Astrocyte (in vitro differentiated cells and primary cell): ENCODE measurements at regions not wholly inside any gene's neighbourhood (a gene's known extent, or its start where the extent isn't known, plus 50 kb on each side); places are given as distances from the start of the nearest gene placed in this dataset.

Source experiments
- DNase-seq: peaks from one replicate; pipeline ENCODE4 v3.0.0-alpha.2; 2010; ENCODE audit warnings: low read depth
- FAIRE-seq: peaks from 2 replicates; lab custom pipeline; 2011; peaks lifted over from hg19 to GRCh38; lab: Jason Lieb, UNC
- H2AFZ ChIP-seq: 2 replicates; pipeline ENCODE4 v1.6.0; 2012; ENCODE audit warnings: low read depth, low read length, inconsistent platforms
- H3K27ac ChIP-seq: 2 replicates; pipeline ENCODE4 v1.5.1; 2011; ENCODE audit warnings: low read depth, low read length, inconsistent platforms
- H3K27me3 ChIP-seq: 2 replicates; pipeline ENCODE4 v1.6.0; 2011; ENCODE audit warnings: low read length, inconsistent platforms; ENCODE audit not compliant: insufficient read depth
- H3K36me3 ChIP-seq: 2 replicates; pipeline ENCODE4 v1.5.1; 2011; ENCODE audit warnings: low read length, inconsistent platforms; ENCODE audit not compliant: insufficient read depth
- H3K4me1 ChIP-seq: 2 replicates; pipeline ENCODE4 v1.5.1; 2011; ENCODE audit warnings: low read length, inconsistent platforms; ENCODE audit not compliant: insufficient read depth
- H3K4me2 ChIP-seq: 2 replicates; pipeline ENCODE4 v1.6.0; 2012; ENCODE audit warnings: low read length, inconsistent platforms
- H3K4me3 ChIP-seq: 2 replicates; pipeline ENCODE4 v1.5.1; 2011; ENCODE audit warnings: low read depth, mild to moderate bottlenecking, low read length, inconsistent platforms; ENCODE audit not compliant: insufficient read depth
- H3K79me2 ChIP-seq: 2 replicates; pipeline ENCODE4 v1.6.0; 2012; ENCODE audit warnings: mild to moderate bottlenecking, low read length, inconsistent platforms; ENCODE audit not compliant: insufficient read depth
- H3K9ac ChIP-seq: 2 replicates; pipeline ENCODE4 v1.6.0; 2012; ENCODE audit warnings: mild to moderate bottlenecking, low read length, inconsistent platforms
- H3K9me3 ChIP-seq: 2 replicates; pipeline ENCODE4 v1.5.1; 2012; ENCODE audit warnings: low read depth, mild to moderate bottlenecking, low read length, inconsistent platforms; ENCODE audit not compliant: insufficient read depth
- H4K20me1 ChIP-seq: 2 replicates; pipeline ENCODE4 v1.6.0; 2012; ENCODE audit warnings: low read length, inconsistent platforms; ENCODE audit not compliant: insufficient read depth
- H3K27ac Mint-ChIP-seq: one replicate; pipeline ENCODE4 v1.8.0; 2021; ENCODE audit warnings: mild to moderate bottlenecking, mixed read lengths; ENCODE audit not compliant: unreplicated experiment
- H3K27me3 Mint-ChIP-seq: one replicate; pipeline ENCODE4 v1.8.0; 2021; ENCODE audit warnings: low read depth, mixed read lengths; ENCODE audit not compliant: unreplicated experiment
- H3K36me3 Mint-ChIP-seq: one replicate; pipeline ENCODE4 v1.8.0; 2021; ENCODE audit warnings: low read depth, mixed read lengths; ENCODE audit not compliant: unreplicated experiment
- H3K4me1 Mint-ChIP-seq: one replicate; pipeline ENCODE4 v1.8.0; 2021; ENCODE audit warnings: low read depth, mixed read lengths; ENCODE audit not compliant: unreplicated experiment
- H3K4me3 Mint-ChIP-seq: one replicate; pipeline ENCODE4 v1.8.0; 2021; ENCODE audit warnings: mild to moderate bottlenecking, moderate library complexity, mixed read lengths; ENCODE audit not compliant: unreplicated experiment
- H3K9me3 Mint-ChIP-seq: one replicate; pipeline ENCODE4 v1.8.0; 2021; ENCODE audit warnings: mild to moderate bottlenecking, mixed read lengths; ENCODE audit not compliant: unreplicated experiment
- EZH2 ChIP-seq: IDR thresholded peaks from 2 replicates; pipeline ENCODE4 v1.6.1; 2012; ENCODE audit warnings: mild to moderate bottlenecking, low read length, inconsistent platforms; ENCODE audit not compliant: insufficient read depth
- TF ChIP-seq, protein P1 (sequence below): IDR thresholded peaks from 2 replicates; pipeline ENCODE4 v1.5.1; 2011; ENCODE audit warnings: low read depth, mild to moderate bottlenecking, inconsistent platforms, low read length, moderate library complexity; ENCODE audit not compliant: insufficient read depth

DNA sequence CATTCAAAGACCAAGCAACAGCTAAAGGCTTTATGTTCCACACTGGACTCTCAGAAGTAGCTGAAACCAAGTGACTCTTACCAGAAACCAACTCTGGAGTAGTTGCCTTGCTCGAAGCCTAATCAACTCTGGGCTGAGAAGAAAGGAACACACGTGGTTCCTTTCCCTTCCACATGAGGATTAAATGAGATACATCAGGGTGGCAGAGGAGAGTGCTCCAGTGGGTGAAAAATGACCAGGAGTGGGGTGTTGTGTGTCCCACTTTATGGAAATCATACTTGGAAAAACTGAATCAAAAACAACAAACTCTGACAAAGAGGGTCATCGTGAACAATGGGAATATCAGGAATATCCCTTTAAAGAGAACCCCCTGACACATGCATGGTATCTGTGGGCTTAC, 234.2 kb upstream of the ASIC2 start:
- Mint-ChIP-seq H3K27ac (no peak overlapping the region), H3K9me3 (peaks cover 11% of the 10 kb centered on the region), H3K4me3 (no peak overlapping the region), H3K36me3 (no peaks in the 10 kb centered on the region), H3K4me1 (peaks cover 2% of the 10 kb centered on the region), H3K27me3 (peaks cover 70% of the 10 kb centered on the region)
- TF ChIP-seq EZH2: no peak
- TF ChIP-seq, protein P1, sequence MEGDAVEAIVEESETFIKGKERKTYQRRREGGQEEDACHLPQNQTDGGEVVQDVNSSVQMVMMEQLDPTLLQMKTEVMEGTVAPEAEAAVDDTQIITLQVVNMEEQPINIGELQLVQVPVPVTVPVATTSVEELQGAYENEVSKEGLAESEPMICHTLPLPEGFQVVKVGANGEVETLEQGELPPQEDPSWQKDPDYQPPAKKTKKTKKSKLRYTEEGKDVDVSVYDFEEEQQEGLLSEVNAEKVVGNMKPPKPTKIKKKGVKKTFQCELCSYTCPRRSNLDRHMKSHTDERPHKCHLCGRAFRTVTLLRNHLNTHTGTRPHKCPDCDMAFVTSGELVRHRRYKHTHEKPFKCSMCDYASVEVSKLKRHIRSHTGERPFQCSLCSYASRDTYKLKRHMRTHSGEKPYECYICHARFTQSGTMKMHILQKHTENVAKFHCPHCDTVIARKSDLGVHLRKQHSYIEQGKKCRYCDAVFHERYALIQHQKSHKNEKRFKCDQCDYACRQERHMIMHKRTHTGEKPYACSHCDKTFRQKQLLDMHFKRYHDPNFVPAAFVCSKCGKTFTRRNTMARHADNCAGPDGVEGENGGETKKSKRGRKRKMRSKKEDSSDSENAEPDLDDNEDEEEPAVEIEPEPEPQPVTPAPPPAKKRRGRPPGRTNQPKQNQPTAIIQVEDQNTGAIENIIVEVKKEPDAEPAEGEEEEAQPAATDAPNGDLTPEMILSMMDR: no peak
- H2AFZ ChIP-seq: no peak overlapping the region
- no peak overlapping the region for H3K4me3 ChIP-seq
- H3K4me2 ChIP-seq: no peak overlapping the region
- H3K79me2 ChIP-seq: no peaks in the 10 kb centered on the region
- no peak overlapping the region for H3K9ac ChIP-seq
- no peak overlapping the region for H3K27ac ChIP-seq
- no peaks in the 10 kb centered on the region for H4K20me1 ChIP-seq
- FAIRE-seq: no peak
- no peak for DNase-seq
- no peaks in the 10 kb centered on the region for H3K9me3 ChIP-seq
- no peaks in the 10 kb centered on the region for H3K4me1 ChIP-seq
- no peaks in the 10 kb centered on the region for H3K27me3 ChIP-seq
- no peaks in the 10 kb centered on the region for H3K36me3 ChIP-seq

DNA sequence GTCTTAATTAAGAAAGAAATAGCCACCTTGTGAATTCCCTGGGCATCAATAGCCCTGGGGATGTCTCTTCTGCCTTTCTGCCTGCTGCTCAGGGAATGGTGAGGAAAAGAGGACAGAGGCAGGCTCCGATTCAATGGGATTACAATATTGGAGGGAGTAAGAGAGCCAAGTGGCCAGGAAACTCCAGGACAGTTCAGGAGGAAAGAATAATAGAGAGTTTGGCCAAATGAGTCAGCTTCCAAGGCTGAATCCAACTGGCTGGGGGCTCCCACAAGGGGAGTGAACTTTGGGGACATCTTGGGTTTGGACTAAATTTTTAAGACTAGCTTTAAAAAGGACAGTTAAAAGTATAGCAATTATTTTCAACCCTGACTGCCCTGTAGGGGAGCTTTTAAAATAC, 235.8 kb upstream of the ASIC2 start:
- H3K36me3 Mint-ChIP-seq: no peaks in the 10 kb centered on the region
- Histone ChIP-seq H3K27ac (no peak overlapping the region), H3K9ac (no peak overlapping the region), H3K36me3 (no peaks in the 10 kb centered on the region), H4K20me1 (no peaks in the 10 kb centered on the region), H3K4me2 (no peak overlapping the region), H2AFZ (no peak overlapping the region), H3K4me1 (no peaks in the 10 kb centered on the region), H3K9me3 (no peaks in the 10 kb centered on the region), H3K79me2 (no peaks in the 10 kb centered on the region), H3K27me3 (no peaks in the 10 kb centered on the region), H3K4me3 (no peak overlapping the region)
- H3K9me3 Mint-ChIP-seq: peaks cover 11% of the 10 kb centered on the region
- no peak for TF ChIP-seq EZH2
- DNase-seq (no peak), FAIRE-seq (no peak)
- no peak overlapping the region for H3K4me3 Mint-ChIP-seq
- H3K4me1 Mint-ChIP-seq: peaks cover 2% of the 10 kb centered on the region
- H3K27me3 Mint-ChIP-seq: peaks cover 62% of the 10 kb centered on the region
- H3K27ac Mint-ChIP-seq: no peak overlapping the region

DNA sequence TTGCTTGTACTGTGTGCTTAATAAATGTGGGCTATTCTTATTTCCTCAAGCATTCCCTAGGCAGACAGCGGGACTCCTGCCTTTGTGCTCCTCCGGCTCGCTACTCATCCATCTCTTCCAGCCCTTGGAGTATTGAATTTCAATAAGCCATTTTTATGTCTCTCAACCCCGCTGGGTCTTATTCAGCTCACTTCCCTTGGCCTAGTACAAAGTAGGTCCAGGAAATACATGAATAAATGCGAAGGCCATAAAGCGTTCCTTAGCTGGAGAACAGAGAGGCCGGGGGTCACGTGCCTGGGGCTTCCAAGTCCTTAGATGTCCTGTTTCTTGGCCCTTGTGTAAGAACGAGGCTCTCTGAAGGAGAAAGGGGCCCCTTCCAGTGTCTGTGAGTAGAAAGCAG, 236.7 kb upstream of the ASIC2 start:
- Histone ChIP-seq H4K20me1 (no peaks in the 10 kb centered on the region), H3K4me2 (no peak overlapping the region), H3K4me1 (no peaks in the 10 kb centered on the region), H3K27me3 (no peaks in the 10 kb centered on the region), H3K9me3 (no peaks in the 10 kb centered on the region), H3K79me2 (no peaks in the 10 kb centered on the region), H3K36me3 (no peaks in the 10 kb centered on the region), H2AFZ (no peak overlapping the region), H3K9ac (no peak overlapping the region), H3K27ac (no peak overlapping the region), H3K4me3 (no peak overlapping the region)
- Mint-ChIP-seq H3K4me1 (peaks cover 2% of the 10 kb centered on the region), H3K27ac (no peak overlapping the region), H3K4me3 (no peak overlapping the region), H3K27me3 (peaks cover 53% of the 10 kb centered on the region), H3K9me3 (peaks cover 11% of the 10 kb centered on the region), H3K36me3 (no peaks in the 10 kb centered on the region)
- no peak for FAIRE-seq
- TF ChIP-seq, protein P1: no peak
- no peak for TF ChIP-seq EZH2
- no peak for DNase-seq
